ENCODE measurements at regions not wholly inside any gene's neighbourhood (a gene's known extent, or its start where the extent isn't known, plus 50 kb on each side); places are given as distances from the start of the nearest gene placed in this dataset.

DNA sequence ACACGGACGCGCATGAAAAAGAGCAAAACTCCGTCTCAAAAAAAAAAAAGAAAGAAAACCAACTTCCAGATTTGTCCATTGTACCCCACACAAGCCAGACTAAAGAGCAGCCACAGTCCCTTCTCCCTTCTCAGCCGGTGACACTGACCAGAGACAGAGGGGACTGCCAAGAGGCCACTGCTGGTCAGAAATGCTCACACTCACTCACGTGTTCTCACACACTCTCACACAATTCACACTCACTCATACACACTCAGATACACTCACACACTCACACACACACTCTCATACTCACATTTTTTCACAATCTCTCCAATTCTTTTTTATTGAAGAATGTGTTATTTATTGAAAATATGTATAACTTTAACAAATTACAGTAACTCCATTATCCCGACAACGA, 90.8 kb upstream of the RAB4A start:
- DNase-seq (ENCODE audit: extremely low read depth, insufficient read length) = no peak
- Histone ChIP-seq H3K27me3 (replicated peaks; ENCODE audit: control insufficient read depth, insufficient read depth, low read length) (no peaks in the 10 kb centered on the region), H3K4me3 (replicated peaks; ENCODE audit: low read depth, low read length) (no peak overlapping the region), H3K36me3 (ENCODE audit: control insufficient read depth, insufficient read depth, low read length) (no peaks in the 10 kb centered on the region)
- no peak for TF ChIP-seq CTCF (IDR thresholded peaks at IDR 0.05; ENCODE audit: insufficient read depth, low read length, poor library complexity, severe bottlenecking)

DNA sequence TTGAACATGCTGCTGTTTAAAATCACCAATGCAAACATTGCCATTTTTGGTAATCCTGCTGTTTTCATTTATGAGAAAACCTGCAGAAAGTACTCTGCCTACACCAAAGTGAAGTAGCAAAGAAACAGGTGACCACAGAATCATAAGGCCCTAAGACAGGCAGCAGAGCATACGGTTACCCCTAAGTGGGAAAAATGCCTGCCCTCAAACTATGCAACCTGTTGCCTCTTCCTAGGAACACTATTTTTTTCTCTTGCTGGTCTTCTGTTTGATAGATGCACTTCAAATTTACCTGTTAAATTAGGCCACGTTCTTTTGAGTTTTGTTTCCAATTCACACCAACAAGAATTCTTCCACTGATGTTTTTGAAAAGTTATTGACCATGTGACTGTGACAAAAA, 89.5 kb upstream of the RAB4A start:
- Histone ChIP-seq H3K27me3 (replicated peaks; ENCODE audit: control insufficient read depth, insufficient read depth, low read length) (no peaks in the 10 kb centered on the region), H3K4me3 (replicated peaks; ENCODE audit: low read depth, low read length) (no peak overlapping the region), H3K36me3 (ENCODE audit: control insufficient read depth, insufficient read depth, low read length) (no peaks in the 10 kb centered on the region)
- DNase-seq (ENCODE audit: extremely low read depth, insufficient read length) = no peak
- no peak for TF ChIP-seq CTCF (IDR thresholded peaks at IDR 0.05; ENCODE audit: insufficient read depth, low read length, poor library complexity, severe bottlenecking)

DNA sequence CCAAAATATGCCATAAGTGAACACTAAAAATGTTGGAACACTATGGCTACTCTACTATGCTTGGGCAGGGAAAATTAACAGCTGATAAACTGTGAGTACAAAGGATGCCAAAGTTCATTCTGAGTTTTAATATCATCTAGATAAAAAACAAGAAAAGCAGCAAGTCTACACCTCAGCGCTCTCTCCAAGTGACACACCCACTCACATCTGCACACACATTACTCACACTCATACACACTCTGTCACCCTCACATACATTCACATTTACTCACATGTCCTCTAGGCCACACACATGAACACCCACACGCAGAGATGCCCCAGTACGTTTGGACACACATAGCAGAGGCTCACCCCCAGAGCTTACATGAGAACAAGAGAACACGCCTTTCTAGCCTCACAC, 87.3 kb upstream of the RAB4A start:
- H3K4me3 ChIP-seq (replicated peaks; ENCODE audit: low read depth, low read length) = no peak overlapping the region
- DNase-seq (ENCODE audit: extremely low read depth, insufficient read length) = no peak
- no peaks in the 10 kb centered on the region for H3K27me3 ChIP-seq (replicated peaks; ENCODE audit: control insufficient read depth, insufficient read depth, low read length)
- no peak for TF ChIP-seq CTCF (IDR thresholded peaks at IDR 0.05; ENCODE audit: insufficient read depth, low read length, poor library complexity, severe bottlenecking)
- H3K36me3 ChIP-seq (ENCODE audit: control insufficient read depth, insufficient read depth, low read length) = no peaks in the 10 kb centered on the region

- no peak for DNase-seq (ENCODE audit: extremely low read depth, insufficient read length)
- Histone ChIP-seq H3K36me3 (ENCODE audit: control insufficient read depth, insufficient read depth, low read length) (no peaks in the 10 kb centered on the region), H3K27me3 (replicated peaks; ENCODE audit: control insufficient read depth, insufficient read depth, low read length) (no peaks in the 10 kb centered on the region), H3K4me3 (replicated peaks; ENCODE audit: low read depth, low read length) (no peak overlapping the region)
- TF ChIP-seq CTCF (IDR thresholded peaks at IDR 0.05; ENCODE audit: insufficient read depth, low read length, poor library complexity, severe bottlenecking) = no peak
Measured at GRCh38 chr1:229184066-229184465, 86.8 kb upstream of the RAB4A start.

GRCh38 chr1:229185963-229186362, 84.9 kb upstream of the RAB4A start:
- Histone ChIP-seq H3K27me3 (replicated peaks; ENCODE audit: control insufficient read depth, insufficient read depth, low read length) (no peaks in the 10 kb centered on the region), H3K36me3 (ENCODE audit: control insufficient read depth, insufficient read depth, low read length) (no peaks in the 10 kb centered on the region), H3K4me3 (replicated peaks; ENCODE audit: low read depth, low read length) (no peak overlapping the region)
- DNase-seq (ENCODE audit: extremely low read depth, insufficient read length) = no peak
- no peak for TF ChIP-seq CTCF (IDR thresholded peaks at IDR 0.05; ENCODE audit: insufficient read depth, low read length, poor library complexity, severe bottlenecking)

- Histone ChIP-seq H3K4me3 (replicated peaks; ENCODE audit: low read depth, low read length) (no peak overlapping the region), H3K27me3 (replicated peaks; ENCODE audit: control insufficient read depth, insufficient read depth, low read length) (no peaks in the 10 kb centered on the region), H3K36me3 (ENCODE audit: control insufficient read depth, insufficient read depth, low read length) (no peaks in the 10 kb centered on the region)
- no peak for TF ChIP-seq CTCF (IDR thresholded peaks at IDR 0.05; ENCODE audit: insufficient read depth, low read length, poor library complexity, severe bottlenecking)
- no peak for DNase-seq (ENCODE audit: extremely low read depth, insufficient read length)
Measured at GRCh38 chr1:229186373-229187056, 84.4 kb upstream of the RAB4A start.
